ENCODE measurements at regions not wholly inside any gene's neighbourhood (a gene's known extent, or its start where the extent isn't known, plus 50 kb on each side); places are given as distances from the start of the nearest gene placed in this dataset.

DNA sequence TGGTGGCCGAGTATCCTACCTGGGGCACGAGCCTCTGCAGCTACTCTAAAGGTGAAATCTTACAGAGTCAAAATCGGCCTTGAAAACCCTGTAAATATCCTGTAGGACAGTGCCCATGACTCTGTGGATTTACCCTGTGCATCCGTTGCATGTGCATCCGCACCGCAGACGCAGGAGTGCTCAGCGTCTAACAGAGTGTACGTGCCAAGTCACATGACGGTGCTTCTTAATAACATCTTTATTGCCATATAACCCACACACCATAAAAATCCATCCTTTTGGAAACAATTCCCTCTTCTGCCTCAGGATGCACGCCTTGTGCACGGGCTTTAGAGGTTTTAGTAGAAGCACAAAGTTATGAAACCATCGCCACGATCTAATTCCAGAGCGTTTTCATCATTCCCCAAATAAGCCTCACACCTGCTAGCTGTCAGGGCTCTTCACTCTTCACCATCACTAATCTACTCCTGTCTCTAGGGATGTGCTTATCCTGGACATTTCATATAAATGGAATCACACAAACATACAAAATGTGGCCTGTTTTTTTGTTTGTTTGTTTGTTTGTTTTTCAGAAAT, 384.5 kb upstream of the SULF2 start:
- Histone ChIP-seq H3K9ac (ENCODE audit: insufficient read length, low read depth) (no peak overlapping the region), H3K36me3 (ENCODE audit: insufficient read depth, insufficient read length, low read length) (no peaks in the 10 kb centered on the region), H3K4me3 (ENCODE audit: insufficient read length, low read depth) (no peak overlapping the region), H3K27me3 (ENCODE audit: insufficient read depth, insufficient read length) (no peaks in the 10 kb centered on the region), H3K9me3 (ENCODE audit: insufficient read depth, low read length) (no peaks in the 10 kb centered on the region), H3K4me1 (ENCODE audit: insufficient read depth, insufficient read length) (no peaks in the 10 kb centered on the region)
- DNase-seq (ENCODE audit: low read depth, low spot score), result no peak
- TF ChIP-seq ZNF274 (IDR thresholded peaks at IDR 0.05; ENCODE audit: low read depth, low read length) (no peak), SUZ12 (IDR thresholded peaks at IDR 0.05; ENCODE audit: extremely low read depth, insufficient read depth, insufficient read length) (no peak), YY1 (IDR thresholded peaks at IDR 0.05; ENCODE audit: insufficient read depth, insufficient read length) (no peak)

DNA sequence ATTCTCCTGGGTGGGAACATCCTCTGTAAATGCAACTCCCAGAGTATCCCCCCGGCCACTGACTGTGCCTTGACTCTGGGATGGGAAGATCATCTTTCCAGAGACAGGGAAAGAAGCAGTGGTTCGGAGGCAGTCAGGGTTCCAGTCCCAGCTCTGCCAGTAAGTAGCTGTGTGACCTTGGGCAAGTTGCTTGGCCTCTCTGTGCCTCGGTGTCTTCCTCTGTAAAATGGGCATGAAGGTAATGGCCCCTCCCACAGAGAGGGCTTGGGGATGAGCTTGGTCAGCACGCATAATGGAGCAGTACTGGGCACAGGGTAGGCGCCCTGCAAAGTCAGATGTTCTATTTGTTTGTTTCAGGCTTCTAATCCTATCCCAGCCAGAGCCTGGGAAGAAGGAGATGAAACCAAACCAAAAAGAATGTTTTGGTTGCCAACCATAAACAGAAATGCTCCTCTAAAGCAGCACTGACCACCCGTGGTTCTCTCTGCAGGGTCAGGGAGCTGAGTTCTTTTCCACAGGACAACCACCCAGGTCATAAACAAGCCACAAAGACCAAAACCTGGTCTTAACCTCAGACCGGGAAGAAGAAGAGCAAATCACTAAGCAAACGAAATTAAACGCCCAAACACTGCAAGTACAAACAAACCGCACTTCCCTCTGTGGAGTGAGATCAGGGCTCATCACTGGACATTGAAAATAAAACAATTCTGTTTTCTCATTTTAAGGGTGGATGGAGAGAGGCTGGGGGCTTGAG, 381.0 kb upstream of the SULF2 start:
- no peak overlapping the region for H3K4me3 ChIP-seq (ENCODE audit: insufficient read length, low read depth)
- peaks cover 6% of the 10 kb centered on the region for H3K4me1 ChIP-seq (ENCODE audit: insufficient read depth, insufficient read length)
- no peak for DNase-seq (ENCODE audit: low read depth, low spot score)
- TF ChIP-seq ZNF274 (IDR thresholded peaks at IDR 0.05; ENCODE audit: low read depth, low read length) (no peak), YY1 (IDR thresholded peaks at IDR 0.05; ENCODE audit: insufficient read depth, insufficient read length) (no peak), SUZ12 (IDR thresholded peaks at IDR 0.05; ENCODE audit: extremely low read depth, insufficient read depth, insufficient read length) (no peak)
- no peaks in the 10 kb centered on the region for H3K36me3 ChIP-seq (ENCODE audit: insufficient read depth, insufficient read length, low read length)
- no peak overlapping the region for H3K9ac ChIP-seq (ENCODE audit: insufficient read length, low read depth)
- no peaks in the 10 kb centered on the region for H3K27me3 ChIP-seq (ENCODE audit: insufficient read depth, insufficient read length)
- no peaks in the 10 kb centered on the region for H3K9me3 ChIP-seq (ENCODE audit: insufficient read depth, low read length)

- Histone ChIP-seq H3K9ac (ENCODE audit: insufficient read length, low read depth) (no peak overlapping the region), H3K27me3 (ENCODE audit: insufficient read depth, insufficient read length) (no peaks in the 10 kb centered on the region), H3K4me1 (ENCODE audit: insufficient read depth, insufficient read length) (peaks cover 6% of the 10 kb centered on the region), H3K36me3 (ENCODE audit: insufficient read depth, insufficient read length, low read length) (no peaks in the 10 kb centered on the region), H3K9me3 (ENCODE audit: insufficient read depth, low read length) (no peaks in the 10 kb centered on the region), H3K4me3 (ENCODE audit: insufficient read length, low read depth) (no peak overlapping the region)
- no peak for DNase-seq (ENCODE audit: low read depth, low spot score)
- no peak for TF ChIP-seq SUZ12 (IDR thresholded peaks at IDR 0.05; ENCODE audit: extremely low read depth, insufficient read depth, insufficient read length)
- TF ChIP-seq ZNF274 (IDR thresholded peaks at IDR 0.05; ENCODE audit: low read depth, low read length), result no peak
- TF ChIP-seq YY1 (IDR thresholded peaks at IDR 0.05; ENCODE audit: insufficient read depth, insufficient read length), result no peak
Measured at GRCh38 chr20:48165401-48165685, 380.1 kb upstream of the SULF2 start.

- no peak for TF ChIP-seq SUZ12 (IDR thresholded peaks at IDR 0.05; ENCODE audit: extremely low read depth, insufficient read depth, insufficient read length)
- TF ChIP-seq YY1 (IDR thresholded peaks at IDR 0.05; ENCODE audit: insufficient read depth, insufficient read length), result no peak
- TF ChIP-seq ZNF274 (IDR thresholded peaks at IDR 0.05; ENCODE audit: low read depth, low read length), result no peak
- no peak for DNase-seq (ENCODE audit: low read depth, low spot score)
- H3K27me3 ChIP-seq (ENCODE audit: insufficient read depth, insufficient read length), result no peaks in the 10 kb centered on the region
- H3K4me1 ChIP-seq (ENCODE audit: insufficient read depth, insufficient read length), result peaks cover 6% of the 10 kb centered on the region
- H3K4me3 ChIP-seq (ENCODE audit: insufficient read length, low read depth), result no peak overlapping the region
- H3K36me3 ChIP-seq (ENCODE audit: insufficient read depth, insufficient read length, low read length), result no peaks in the 10 kb centered on the region
- no peaks in the 10 kb centered on the region for H3K9me3 ChIP-seq (ENCODE audit: insufficient read depth, low read length)
- no peak overlapping the region for H3K9ac ChIP-seq (ENCODE audit: insufficient read length, low read depth)
Measured at GRCh38 chr20:48164566-48165400, 379.5 kb upstream of the SULF2 start.

- Histone ChIP-seq H3K4me3 (ENCODE audit: insufficient read length, low read depth) (no peak overlapping the region), H3K9me3 (ENCODE audit: insufficient read depth, low read length) (no peaks in the 10 kb centered on the region), H3K9ac (ENCODE audit: insufficient read length, low read depth) (no peak overlapping the region), H3K4me1 (ENCODE audit: insufficient read depth, insufficient read length) (peaks cover 6% of the 10 kb centered on the region), H3K27me3 (ENCODE audit: insufficient read depth, insufficient read length) (no peaks in the 10 kb centered on the region), H3K36me3 (ENCODE audit: insufficient read depth, insufficient read length, low read length) (no peaks in the 10 kb centered on the region)
- TF ChIP-seq YY1 (IDR thresholded peaks at IDR 0.05; ENCODE audit: insufficient read depth, insufficient read length) (no peak), ZNF274 (IDR thresholded peaks at IDR 0.05; ENCODE audit: low read depth, low read length) (no peak), SUZ12 (IDR thresholded peaks at IDR 0.05; ENCODE audit: extremely low read depth, insufficient read depth, insufficient read length) (no peak)
- no peak for DNase-seq (ENCODE audit: low read depth, low spot score)
Measured at GRCh38 chr20:48164034-48164433, 378.8 kb upstream of the SULF2 start.

DNA sequence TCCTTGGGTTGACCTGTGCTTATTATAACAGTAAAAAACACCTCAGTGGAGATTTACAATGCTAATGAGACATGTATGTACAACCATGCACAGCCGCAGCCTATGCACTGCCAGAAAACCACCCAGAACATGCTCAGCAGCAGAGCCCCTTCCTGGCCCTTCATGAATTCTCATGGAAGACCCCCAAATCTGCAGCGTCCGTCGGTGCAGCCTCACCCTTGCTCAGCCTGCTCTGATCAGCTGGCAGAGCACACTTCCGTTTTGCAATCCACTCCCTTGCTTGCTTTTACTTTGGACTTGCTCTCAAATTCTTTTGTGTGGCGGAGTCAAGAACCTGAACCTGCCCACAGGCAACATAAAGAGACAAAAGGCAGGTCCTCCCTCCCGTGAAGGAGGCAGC, 378.2 kb upstream of the SULF2 start:
- H3K9me3 ChIP-seq (ENCODE audit: insufficient read depth, low read length), result no peaks in the 10 kb centered on the region
- H3K9ac ChIP-seq (ENCODE audit: insufficient read length, low read depth), result no peak overlapping the region
- H3K4me1 ChIP-seq (ENCODE audit: insufficient read depth, insufficient read length), result peaks cover 6% of the 10 kb centered on the region
- TF ChIP-seq SUZ12 (IDR thresholded peaks at IDR 0.05; ENCODE audit: extremely low read depth, insufficient read depth, insufficient read length), result no peak
- no peak for TF ChIP-seq YY1 (IDR thresholded peaks at IDR 0.05; ENCODE audit: insufficient read depth, insufficient read length)
- no peak for TF ChIP-seq ZNF274 (IDR thresholded peaks at IDR 0.05; ENCODE audit: low read depth, low read length)
- H3K27me3 ChIP-seq (ENCODE audit: insufficient read depth, insufficient read length), result no peaks in the 10 kb centered on the region
- H3K36me3 ChIP-seq (ENCODE audit: insufficient read depth, insufficient read length, low read length), result no peaks in the 10 kb centered on the region
- DNase-seq (ENCODE audit: low read depth, low spot score), result no peak
- H3K4me3 ChIP-seq (ENCODE audit: insufficient read length, low read depth), result no peak overlapping the region

GRCh38 chr20:48162621-48163020, 377.3 kb upstream of the SULF2 start:
- H3K4me1 ChIP-seq (ENCODE audit: insufficient read depth, insufficient read length), result peaks cover 6% of the 10 kb centered on the region
- no peaks in the 10 kb centered on the region for H3K27me3 ChIP-seq (ENCODE audit: insufficient read depth, insufficient read length)
- no peak for DNase-seq (ENCODE audit: low read depth, low spot score)
- no peak overlapping the region for H3K9ac ChIP-seq (ENCODE audit: insufficient read length, low read depth)
- H3K4me3 ChIP-seq (ENCODE audit: insufficient read length, low read depth), result no peak overlapping the region
- TF ChIP-seq ZNF274 (IDR thresholded peaks at IDR 0.05; ENCODE audit: low read depth, low read length), result no peak
- no peak for TF ChIP-seq SUZ12 (IDR thresholded peaks at IDR 0.05; ENCODE audit: extremely low read depth, insufficient read depth, insufficient read length)
- TF ChIP-seq YY1 (IDR thresholded peaks at IDR 0.05; ENCODE audit: insufficient read depth, insufficient read length), result no peak
- H3K9me3 ChIP-seq (ENCODE audit: insufficient read depth, low read length), result no peaks in the 10 kb centered on the region
- H3K36me3 ChIP-seq (ENCODE audit: insufficient read depth, insufficient read length, low read length), result no peaks in the 10 kb centered on the region
